ENCODE measurements at regions not wholly inside any gene's neighbourhood (a gene's known extent, or its start where the extent isn't known, plus 50 kb on each side); places are given as distances from the start of the nearest gene placed in this dataset.

DNA sequence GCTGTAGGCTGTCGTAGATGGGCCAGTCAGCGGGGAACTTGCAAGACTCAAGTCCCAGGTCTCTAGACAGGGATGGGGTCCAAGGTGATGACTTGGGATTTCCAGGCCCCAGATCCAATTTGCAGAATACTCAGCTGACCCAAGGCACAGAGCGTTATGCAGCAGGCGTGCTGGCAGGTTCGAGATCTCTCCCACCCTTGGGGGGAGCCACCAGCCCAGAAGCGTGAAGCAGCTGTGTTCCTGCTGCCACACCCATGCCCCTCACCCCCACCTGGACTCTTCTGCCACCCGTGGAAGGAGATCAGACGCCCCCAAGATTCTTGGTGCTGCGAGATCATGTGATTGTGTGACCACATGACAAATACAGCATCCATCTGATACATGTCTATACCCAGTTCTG, 142.6 kb downstream of the BRD1 start:
- TF ChIP-seq POLR2A (IDR thresholded peaks at IDR 0.05; ENCODE audit: low read depth, low read length), result no peak
- TF ChIP-seq POLR2AphosphoS5 (IDR thresholded peaks at IDR 0.05; ENCODE audit: low read depth, low read length), result no peak
- no peak for TF ChIP-seq TAF1 (IDR thresholded peaks at IDR 0.05; ENCODE audit: low read depth, low read length)
- TF ChIP-seq SPI1 (IDR thresholded peaks at IDR 0.05; ENCODE audit: low read depth, low read length), result no peak
- no peak for TF ChIP-seq POU2F2 (IDR thresholded peaks at IDR 0.05; ENCODE audit: low read depth, low read length)

All from GM12891 (cell line).